ENCODE measurements at regions not wholly inside any gene's neighbourhood (a gene's known extent, or its start where the extent isn't known, plus 50 kb on each side); places are given as distances from the start of the nearest gene placed in this dataset.
"Not testable (repeated sequence)": the region's sequence is repeated elsewhere in the genome, so short reads cannot be mapped to it uniquely, and the experiment has no call there.

DNA sequence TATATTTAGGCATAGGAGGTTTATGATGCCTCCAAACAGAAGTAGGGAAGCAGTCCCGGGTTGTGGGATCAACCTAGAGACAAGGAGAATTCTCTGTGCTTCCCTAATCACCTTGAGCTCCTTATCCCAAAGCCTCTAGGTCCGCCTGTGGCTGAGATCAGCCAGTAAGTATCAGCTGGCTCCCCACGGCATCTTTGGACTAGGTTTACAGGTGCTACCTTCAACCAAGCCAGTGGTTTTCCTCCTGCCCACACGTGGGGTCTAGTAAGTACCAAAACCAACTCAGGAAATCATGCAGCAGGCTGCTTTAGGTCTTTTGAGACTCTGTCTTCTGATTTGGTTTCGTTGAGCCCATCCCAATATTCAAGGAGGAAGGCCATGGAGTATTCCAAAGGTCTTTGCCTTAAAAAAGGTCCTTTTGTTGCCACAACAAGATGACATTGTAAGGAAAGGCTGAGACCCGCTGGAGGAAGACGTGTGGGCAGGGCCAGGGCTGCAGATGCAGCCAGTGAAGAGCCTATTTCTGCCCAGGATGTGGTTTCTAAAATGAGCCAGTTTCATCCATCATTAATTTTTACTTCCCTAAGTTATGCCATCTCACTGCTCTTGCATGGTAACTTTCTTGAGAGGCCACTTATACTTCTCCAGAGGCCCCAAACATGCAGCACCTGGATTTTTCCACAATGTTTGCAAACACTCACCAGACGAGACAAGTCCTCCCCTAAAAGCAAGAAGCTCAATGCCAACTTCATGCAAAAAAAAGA, 248.7 kb downstream of the RNF152 start:
- H3K4me3 ChIP-seq (ENCODE audit: low read depth, low read length): no peak overlapping the region
- DNase-seq (ENCODE audit: low read depth): no peak

DNA sequence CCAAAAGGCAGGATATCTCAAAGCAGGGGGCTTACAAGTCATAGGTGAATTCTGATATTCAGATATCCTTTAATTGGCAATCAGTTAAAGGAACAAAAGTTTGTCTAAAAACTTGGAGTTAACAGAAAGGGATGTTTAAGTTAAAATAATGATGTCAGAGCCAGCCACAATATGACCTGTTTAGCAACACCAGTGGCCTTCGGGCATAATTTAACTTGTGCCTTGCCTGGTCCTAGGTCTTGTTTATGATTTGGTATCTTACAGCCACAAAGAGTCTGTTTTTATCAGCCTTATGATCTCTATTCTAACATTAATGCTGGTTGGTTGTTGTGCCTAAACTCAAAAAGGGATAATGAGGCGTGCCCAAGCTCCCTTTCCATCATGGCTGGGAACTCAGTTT, 252.9 kb downstream of the RNF152 start:
- DNase-seq (ENCODE audit: low read depth): no peak
- H3K4me3 ChIP-seq (ENCODE audit: low read depth, low read length): no peak overlapping the region

DNA sequence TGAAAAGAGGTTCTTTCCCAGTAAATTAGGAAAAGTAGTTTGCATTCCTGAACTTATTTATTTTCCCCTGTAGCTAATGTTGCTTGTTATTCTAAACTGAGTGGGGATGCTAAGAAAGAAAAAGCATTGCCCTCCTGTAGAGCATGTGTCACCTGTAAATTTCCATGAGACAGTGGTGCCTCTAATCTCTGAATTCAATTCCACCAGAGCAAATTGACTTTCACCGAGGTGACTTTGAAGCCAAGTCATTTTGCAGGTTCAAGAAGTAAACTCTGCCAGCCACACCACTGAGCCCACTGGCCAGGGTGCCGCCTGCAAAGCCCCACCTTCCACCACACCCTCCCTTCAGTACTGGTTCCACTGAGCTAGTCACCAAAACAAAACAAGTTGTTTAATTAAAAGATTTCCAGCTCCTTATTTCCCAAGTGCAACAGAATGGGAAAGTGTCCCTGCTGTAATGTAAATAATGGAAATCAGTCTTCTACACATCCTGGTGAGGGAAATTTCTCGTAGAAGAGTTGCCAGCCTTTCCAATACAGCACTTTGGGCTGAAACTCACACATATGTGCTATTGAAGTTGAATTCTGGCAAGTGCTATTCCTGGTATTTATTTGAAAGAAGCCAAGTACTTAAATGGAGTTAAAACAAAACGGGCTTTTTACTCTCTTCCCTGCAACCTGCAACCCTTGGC, 254.8 kb downstream of the RNF152 start:
- DNase-seq (ENCODE audit: low read depth): no peak
- H3K4me3 ChIP-seq (ENCODE audit: low read depth, low read length): no peak overlapping the region

DNA sequence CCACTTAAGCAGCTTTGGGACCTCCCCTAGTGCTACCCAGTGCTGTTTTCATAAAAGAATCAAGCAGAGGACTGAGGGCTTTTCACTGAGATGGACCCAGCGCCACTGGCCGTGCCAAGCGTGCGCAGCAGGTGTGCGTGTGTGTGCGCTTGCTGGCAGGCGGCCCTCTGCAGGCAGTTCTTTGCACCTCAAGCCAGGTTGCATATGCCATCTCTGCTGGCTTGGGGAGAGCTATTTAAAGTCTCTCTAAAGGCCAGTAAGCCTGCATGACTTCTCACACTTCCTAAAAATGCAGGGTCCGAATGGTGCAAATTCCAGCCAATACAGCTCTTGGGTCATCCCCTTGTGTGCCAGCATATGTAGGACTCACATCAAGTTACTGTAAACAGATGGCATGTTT, 255.5 kb downstream of the RNF152 start:
- no peak overlapping the region for H3K4me3 ChIP-seq (ENCODE audit: low read depth, low read length)
- DNase-seq (ENCODE audit: low read depth): no peak

DNA sequence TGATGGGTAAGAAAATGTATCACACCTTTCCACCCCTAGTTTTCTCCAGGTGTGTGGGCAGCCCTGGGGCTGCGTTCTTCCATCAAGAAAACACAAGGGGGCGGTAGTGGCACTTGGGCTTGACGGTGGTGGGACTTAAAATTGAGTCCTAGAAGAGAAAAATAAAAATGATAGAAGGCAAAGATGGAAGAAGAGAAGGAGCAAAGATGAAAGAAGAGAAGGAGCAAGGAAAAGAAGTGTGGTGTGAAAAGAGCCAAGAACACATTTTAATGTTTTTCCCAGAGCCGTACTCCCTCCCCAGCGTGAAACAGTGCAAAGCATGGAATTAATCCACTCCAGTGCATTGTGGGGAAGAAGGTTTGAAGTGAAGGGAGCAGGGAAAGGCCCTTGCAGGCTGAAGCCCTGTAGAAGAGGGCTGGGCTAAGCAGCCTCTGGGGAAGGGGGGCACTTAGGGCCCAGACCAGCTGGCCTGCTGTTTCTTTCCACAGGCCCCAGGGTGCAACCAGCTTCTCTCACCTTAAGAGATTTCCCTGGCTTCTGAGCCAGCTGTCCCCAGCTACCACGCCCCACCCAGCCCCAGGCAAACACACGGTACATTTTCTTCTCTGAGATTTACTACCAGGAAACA, 256.8 kb downstream of the RNF152 start:
- no peak for DNase-seq (ENCODE audit: low read depth)
- no peak overlapping the region for H3K4me3 ChIP-seq (ENCODE audit: low read depth, low read length)

DNA sequence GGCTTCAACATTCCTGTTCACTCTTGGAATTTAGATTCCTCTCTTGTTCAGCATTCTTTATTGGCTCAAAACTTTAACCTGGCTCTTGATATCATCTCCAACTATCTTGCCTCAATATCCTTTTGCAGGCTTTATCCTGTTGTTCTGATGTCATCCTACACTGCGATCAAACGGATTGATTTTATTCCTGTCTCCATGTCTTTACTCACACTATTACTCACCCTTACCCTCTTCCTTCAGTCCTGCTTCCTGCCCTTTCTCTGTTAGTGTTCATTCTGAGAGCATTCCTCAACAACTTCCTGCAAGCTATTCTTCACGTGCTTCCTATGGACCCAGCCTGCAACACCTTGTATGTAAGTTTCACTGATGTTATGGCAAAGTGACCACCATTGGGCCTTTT, 264.7 kb downstream of the RNF152 start:
- DNase-seq (ENCODE audit: low read depth): no peak
- no peak overlapping the region for H3K4me3 ChIP-seq (ENCODE audit: low read depth, low read length)

DNA sequence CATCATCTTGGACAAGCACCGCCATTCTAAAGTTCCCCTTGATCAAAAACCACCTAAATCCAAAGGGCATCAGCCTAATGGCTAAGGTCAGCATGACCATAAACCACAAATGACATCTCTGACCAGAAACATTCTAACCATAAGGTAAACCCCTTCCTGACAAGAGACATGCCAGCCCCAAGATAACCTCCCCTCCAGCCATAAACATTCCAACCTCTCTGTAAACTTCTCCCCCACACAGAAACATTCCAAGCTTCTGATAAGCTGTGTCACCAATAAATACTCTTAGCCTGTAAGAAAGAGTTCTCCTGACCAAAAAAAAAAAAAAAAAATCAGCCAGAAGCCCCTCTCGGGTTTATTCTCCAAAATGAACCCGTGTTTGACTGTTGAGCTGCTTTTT, 268.2 kb downstream of the RNF152 start:
- DNase-seq (ENCODE audit: low read depth); H3K4me3 ChIP-seq (ENCODE audit: low read depth, low read length): not testable (repeated sequence)

DNA sequence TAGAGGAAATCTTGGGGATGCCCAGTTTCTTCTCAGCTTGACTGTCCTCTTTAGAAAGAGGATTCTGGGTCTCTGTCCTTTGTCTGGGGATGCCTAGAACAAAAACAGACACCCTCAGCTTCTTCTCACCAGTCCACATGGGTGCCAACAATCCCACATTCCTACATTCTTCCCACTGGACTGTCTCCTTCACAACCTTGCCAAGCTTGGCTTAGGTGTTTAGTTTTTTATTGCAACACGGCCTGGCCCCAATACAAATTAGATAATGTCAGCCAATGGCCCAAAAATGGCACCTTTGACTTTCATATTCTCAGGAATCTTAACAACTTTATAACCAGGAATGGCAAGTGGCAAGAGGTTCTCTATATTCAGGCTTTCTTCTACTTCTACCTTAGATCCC, 273.0 kb downstream of the RNF152 start:
- H3K4me3 ChIP-seq (ENCODE audit: low read depth, low read length): no peak overlapping the region
- DNase-seq (ENCODE audit: low read depth): no peak

DNA sequence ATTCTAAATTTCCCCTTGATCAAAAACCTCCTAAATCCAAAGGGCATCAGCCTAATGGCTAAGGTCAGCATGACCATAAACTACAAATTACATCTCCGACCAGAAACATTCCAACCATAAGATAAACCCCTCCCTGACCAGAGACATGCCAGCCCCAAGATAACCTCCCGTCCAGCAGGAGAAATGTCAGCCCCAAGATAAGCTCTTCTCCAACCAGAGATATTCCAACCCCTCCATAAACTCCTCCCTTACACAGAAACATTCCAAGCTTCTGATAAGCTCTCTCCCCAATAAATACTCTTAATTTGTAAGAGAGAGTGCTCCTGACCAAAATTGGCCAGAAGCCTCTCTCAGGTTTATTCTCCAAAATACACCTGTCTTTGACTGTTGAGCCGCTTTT, 274.0 kb downstream of the RNF152 start:
- no peak overlapping the region for H3K4me3 ChIP-seq (ENCODE audit: low read depth, low read length)
- no peak for DNase-seq (ENCODE audit: low read depth)

DNA sequence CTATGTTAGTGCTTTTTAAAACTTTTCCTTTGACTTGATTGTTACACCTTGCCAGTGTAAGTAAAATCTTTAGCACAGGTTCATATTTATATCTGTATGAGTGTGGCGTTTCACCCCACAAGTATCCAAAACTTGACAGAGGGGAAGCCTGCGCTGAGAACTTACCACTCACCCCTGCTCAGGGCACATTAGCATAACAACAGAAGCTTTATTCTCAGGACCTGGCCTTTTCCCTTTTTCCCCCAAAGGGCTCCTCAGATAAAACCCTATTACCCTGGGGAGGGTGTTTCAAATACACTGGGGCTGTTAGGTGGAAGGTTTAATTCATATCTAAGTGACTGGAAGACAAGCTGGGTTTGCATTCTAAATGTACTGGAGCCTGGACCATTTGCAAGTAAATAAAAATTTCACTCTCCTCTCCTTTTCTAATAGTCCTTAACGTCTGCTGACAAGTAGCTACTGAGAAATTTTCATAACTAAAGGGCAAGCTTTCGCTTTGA, 276.6 kb downstream of the RNF152 start:
- no peak for DNase-seq (ENCODE audit: low read depth)
- H3K4me3 ChIP-seq (ENCODE audit: low read depth, low read length): no peak overlapping the region

DNA sequence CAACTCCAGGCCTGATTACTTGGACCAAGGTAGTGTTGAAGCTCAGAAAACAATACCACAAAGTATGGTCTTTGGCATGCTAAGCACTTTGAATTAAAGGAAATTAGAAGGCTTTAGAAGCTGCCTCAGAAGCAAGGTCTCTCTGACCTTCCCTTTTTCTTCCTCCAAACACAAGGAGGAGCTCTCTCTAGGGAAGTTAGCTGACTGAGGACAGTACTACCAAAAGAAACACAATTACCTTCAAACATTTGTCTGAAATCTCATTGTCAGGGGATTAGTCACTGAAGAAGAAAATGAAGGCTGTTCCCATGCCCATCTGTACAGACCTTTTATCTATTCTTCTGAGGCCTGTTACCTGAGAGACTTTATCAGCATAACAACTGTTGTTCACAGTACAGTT, 279.3 kb downstream of the CDH20 start:
- no peak overlapping the region for H3K4me3 ChIP-seq (ENCODE audit: low read depth, low read length)
- DNase-seq (ENCODE audit: low read depth): no peak

DNA sequence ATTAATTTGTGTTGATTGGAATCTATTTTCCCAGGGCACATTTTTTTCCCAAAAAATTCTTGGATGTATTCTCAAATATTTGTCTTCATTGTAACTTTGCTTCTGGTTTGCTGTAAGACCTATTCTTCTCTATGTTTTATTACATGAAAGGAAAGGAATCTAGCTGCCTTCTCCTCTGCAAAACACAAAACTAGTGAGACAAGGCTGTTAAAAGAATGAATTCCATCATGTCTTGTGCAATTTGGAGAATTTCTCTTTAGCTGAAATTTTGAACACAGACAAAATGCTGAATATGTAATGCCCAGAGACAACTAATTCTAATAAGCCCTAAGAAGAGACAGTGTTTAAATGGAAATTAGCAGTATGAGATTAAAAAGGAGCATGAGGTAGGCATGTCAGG, 275.9 kb downstream of the CDH20 start:
- no peak for DNase-seq (ENCODE audit: low read depth)

DNA sequence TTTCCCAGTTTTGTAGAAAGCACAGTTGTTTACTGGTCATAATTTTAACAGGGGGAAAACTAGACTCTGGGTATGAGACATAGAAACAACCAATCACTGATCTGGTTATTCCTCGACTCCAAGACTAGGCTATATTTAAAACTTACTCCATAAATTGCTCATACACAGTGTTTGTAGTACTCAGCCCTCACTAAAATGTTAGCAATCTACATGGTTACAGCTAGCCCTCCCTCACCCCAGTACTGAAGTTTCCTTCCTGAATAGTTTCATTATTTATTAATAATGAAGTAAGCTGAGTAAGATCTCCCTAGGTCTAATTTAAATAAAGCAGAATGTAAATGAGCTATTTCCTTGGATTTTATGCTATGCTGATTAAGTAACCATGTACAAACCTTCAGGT, 275.1 kb downstream of the CDH20 start:
- H3K4me3 ChIP-seq (ENCODE audit: low read depth, low read length): no peak overlapping the region
- no peak for DNase-seq (ENCODE audit: low read depth)

More for the DNA sequence above, 275.9 kb downstream of the CDH20 start:
- H3K4me3 ChIP-seq (ENCODE audit: low read depth, low read length): no peak overlapping the region

DNA sequence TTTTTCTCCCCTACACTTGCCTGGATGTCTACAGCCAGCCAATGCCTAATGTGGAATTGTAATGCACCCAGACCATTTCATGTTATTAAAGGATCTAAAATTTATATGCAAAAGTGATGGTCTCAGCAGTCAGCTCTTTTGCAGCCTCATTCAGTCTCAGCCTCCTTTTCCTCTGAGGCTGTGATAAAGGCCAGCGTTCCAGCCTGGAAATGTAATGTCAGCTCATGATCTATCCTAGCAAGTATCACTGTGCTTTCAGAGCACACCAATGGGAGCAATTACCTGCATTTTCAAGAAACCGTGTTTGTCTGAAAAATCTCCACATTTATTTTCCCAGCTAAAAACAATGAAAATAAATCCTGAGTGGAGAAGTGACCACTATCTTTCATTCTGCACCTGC, 274.6 kb downstream of the CDH20 start:
- no peak for DNase-seq (ENCODE audit: low read depth)
- H3K4me3 ChIP-seq (ENCODE audit: low read depth, low read length): no peak overlapping the region

DNA sequence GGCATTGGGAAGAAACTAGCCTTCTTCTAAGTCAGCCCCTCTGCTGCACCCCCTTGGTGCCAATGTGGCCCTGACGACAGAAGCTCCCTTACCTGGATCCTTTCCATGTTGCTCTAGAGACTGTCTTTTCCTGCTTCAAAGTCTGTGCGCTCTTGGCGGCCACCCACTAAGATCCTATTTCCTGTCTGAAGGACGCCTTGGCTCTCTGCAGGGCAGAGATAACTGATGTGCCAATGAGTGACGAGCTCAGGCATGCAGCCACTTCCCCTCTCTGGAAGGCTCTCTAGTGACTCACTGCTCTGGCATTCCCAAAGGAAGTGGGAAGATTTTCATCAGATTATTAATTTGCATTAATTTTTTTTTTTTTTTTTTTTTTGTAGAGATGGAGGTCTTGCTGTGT, 273.5 kb downstream of the CDH20 start:
- peak overlapping the region; percentile 43 for H3K4me3 ChIP-seq (ENCODE audit: low read depth, low read length)
- DNase-seq (ENCODE audit: low read depth): peak; percentile 74

DNA sequence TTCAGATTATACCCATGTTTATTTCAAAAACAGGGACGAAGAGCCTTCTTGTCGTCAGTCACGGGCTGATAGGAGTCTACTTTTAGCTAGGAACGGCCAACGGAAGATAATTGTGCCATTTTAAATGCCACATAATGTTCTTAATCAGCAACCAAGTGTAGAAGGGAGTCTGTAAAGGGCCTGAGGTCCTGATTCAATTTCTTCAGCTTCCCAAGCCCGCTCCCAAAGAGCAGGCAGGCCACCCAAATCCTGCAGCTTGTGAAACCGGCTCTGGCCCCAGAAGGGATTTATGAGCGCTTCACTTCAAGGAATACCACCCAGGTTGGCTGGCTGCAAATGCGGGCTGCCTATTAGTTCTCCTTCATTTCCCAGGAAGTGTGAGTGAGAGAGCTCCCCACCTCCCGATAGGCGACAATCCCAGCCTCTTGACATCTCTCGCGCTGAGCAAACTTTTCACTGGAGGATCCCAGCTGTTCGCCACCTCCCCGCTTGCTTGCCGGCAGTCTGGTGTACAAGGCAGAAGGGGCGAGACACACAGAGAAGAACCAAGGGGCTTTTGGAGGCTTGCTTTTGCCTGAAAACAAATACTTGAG, 272.9 kb downstream of the CDH20 start:
- peak overlapping the region; percentile 43 for H3K4me3 ChIP-seq (ENCODE audit: low read depth, low read length)
- DNase-seq (ENCODE audit: low read depth): no peak

DNA sequence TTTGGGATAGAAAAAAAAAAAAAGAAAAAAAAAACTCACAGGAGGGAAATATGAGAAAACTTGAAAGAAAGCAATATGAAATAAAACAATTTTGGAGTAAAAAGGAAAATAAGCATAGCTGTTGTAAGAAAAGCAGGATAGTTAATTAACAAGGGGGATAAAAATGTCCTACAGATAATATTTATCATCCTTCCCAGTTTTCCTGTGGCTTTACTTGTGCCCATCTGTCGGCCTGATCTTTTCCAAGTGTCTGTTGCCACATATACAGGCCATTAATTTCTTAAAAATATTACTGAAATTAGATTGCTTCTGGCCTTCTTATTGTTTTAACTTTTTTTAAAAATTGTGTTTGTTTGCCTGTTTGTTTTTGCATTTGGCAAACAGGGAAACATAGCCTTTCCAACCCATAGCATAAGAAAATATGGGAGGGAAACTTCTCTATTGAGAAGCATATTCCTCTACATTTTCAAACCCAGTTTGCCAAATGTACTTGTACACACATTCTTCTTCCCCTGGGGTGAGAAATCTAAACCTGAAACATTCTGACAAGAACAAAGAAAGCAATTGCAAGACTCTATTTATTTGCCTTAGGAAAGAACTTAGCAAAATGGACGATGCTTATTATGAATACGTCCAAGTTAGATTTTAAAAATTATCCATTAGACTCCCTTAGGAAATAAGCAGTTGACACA, 272.3 kb downstream of the CDH20 start:
- peak overlapping the region; percentile 43 for H3K4me3 ChIP-seq (ENCODE audit: low read depth, low read length)
- DNase-seq (ENCODE audit: low read depth): no peak

Data from skeletal muscle cell (primary cell).